GM20000 (cell line): ENCODE measurements at regions not wholly inside any gene's neighbourhood (a gene's known extent, or its start where the extent isn't known, plus 50 kb on each side); places are given as distances from the start of the nearest gene placed in this dataset.

ENCODE experiments used
- DNase-seq: peaks from one replicate; pipeline ENCODE4 v3.0.0; 2012; ENCODE audit warnings: low spot score
- CTCF ChIP-seq: IDR thresholded peaks from 2 replicates; pipeline ENCODE4 v1.5.1; 2012; ENCODE audit warnings: mild to moderate bottlenecking, control low read depth; ENCODE audit errors: extremely low read depth, missing control alignments

- TF ChIP-seq CTCF = no peak
- no peak for DNase-seq
Measured at GRCh38 chr13:47081246-47081645, 184.4 kb upstream of the HTR2A start.

DNA sequence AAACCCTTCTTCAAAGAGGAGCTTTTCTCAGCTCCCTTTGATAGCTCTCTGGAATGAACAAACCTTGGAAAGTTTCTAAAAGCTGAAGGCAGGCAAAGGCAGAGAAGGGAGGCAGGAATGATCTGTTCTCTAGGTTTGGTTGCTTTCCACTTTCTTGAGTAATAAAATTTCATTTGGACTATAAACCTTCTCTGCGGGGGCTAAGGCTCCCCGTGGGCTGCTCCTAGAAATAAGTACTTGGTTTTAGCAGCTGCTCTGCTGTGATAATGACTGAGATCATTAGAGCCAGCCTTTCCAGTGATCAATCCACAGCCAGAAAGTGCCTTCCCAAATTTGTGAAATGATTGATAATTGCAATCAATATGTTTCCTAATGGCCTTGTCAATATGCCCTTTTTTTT, 183.8 kb upstream of the HTR2A start:
- DNase-seq = no peak
- no peak for TF ChIP-seq CTCF

DNA sequence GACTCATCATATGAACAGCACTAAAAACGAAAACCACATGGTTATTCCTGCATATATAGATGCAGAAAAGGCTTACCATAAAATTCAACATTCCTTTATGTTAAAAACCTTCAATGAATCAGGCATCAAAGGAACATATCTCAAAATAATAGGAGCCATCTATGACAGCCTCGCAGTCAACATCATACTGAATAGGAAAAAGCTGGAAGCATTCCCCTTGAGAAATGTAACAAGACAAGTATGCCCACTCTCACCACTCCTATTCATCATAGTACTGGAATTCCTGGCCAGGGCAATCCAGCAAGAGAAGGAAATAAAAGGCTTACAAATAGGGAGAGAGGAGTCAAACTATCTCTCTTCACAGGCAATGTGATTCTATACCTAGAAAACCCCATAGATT, 179.6 kb upstream of the HTR2A start:
- no peak for TF ChIP-seq CTCF
- no peak for DNase-seq

- no peak for TF ChIP-seq CTCF
- no peak for DNase-seq
Measured at GRCh38 chr13:47069133-47069532, 172.3 kb upstream of the HTR2A start.

DNA sequence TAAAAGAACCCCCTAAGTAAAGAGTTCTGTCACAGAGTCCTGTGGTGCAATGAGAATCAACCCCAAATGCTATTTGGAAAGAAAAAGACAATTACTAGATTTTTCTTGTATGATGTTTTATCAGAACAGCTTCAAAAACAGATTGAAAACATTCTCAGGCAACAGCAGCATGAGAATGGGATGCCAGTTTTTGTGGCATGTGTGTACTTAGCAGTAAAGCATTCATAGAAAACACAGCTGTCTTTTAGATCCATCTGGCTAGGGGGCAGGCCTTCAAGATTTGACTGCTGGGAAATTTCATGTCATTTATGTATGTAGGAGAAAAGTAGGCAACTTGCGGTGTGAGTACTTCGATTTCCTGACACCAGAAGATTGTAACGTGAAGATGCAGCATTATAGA, 170.5 kb upstream of the HTR2A start:
- no peak for DNase-seq

DNA sequence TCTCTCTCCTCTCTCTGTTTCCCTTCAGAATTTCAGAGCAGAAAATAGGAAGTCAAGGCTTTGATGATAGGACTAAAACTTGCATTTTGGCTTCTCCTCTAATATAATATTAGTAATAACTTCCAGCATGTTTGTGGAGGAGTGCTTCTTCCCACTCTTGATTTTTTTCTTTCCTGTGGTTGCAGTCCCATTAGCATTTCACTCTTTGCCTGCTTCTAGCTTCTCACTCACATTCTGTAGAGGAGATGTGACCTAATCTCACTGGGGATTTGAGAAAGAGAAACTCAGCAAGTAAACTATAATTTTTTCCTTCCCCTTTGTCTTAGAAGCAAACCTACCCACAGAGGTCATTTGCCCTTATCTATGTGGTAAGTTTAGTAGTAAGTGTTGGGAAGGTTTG, 169.4 kb upstream of the HTR2A start:
- TF ChIP-seq CTCF = no peak
- no peak for DNase-seq

More for the DNA sequence above, 170.5 kb upstream of the HTR2A start:
- TF ChIP-seq CTCF = no peak

GRCh38 chr13:47064381-47064780, 167.5 kb upstream of the HTR2A start:
- TF ChIP-seq CTCF = no peak
- no peak for DNase-seq
